HL-60 (cell line): ENCODE measurements at regions not wholly inside any gene's neighbourhood (a gene's known extent, or its start where the extent isn't known, plus 50 kb on each side); places are given as distances from the start of the nearest gene placed in this dataset.

Source experiments
- DNase-seq, 2 experiments: peaks; one replicate each; pipeline ENCODE4 v3.0.0-alpha.2; 2010 to 2020; ENCODE audit warnings: low read depth in 1 of 2, low spot score in 1 of 2
- H3K27ac ChIP-seq: fragments of 250-450 bp; sonication (Bioruptor Pico); replicated peaks from 2 replicates; pipeline ENCODE4 v1.5.1; 2020; ENCODE audit warnings: mild to moderate bottlenecking, moderate library complexity
- H3K27me3 ChIP-seq: fragments of 250-450 bp; sonication (Bioruptor Pico); 2 replicates; pipeline ENCODE4 v1.5.1; 2021; ENCODE audit warnings: mild to moderate bottlenecking, moderate library complexity; ENCODE audit not compliant: insufficient read depth, poor library complexity, severe bottlenecking
- H3K4me3 ChIP-seq: replicated peaks from 2 replicates; pipeline ENCODE4 v1.5.1; 2011; ENCODE audit warnings: mild to moderate bottlenecking, control low read depth, low read length; ENCODE audit not compliant: insufficient read depth
- GABPA ChIP-seq: IDR thresholded peaks from 2 replicates; pipeline ENCODE4 v1.6.1; 2012; ENCODE audit warnings: low read depth
- POLR2AphosphoS5 ChIP-seq: IDR thresholded peaks from 2 replicates; pipeline ENCODE4 v1.6.1; 2012; ENCODE audit warnings: low read depth
- REST ChIP-seq: IDR thresholded peaks from 2 replicates; pipeline ENCODE4 v1.6.1; 2012; ENCODE audit warnings: low read depth; ENCODE audit not compliant: insufficient replicate concordance
- SPI1 ChIP-seq: IDR thresholded peaks from 2 replicates; pipeline ENCODE4 v1.6.1; 2012; ENCODE audit warnings: low read depth, mild to moderate bottlenecking, borderline replicate concordance
- TF ChIP-seq, protein P1 (sequence below): IDR thresholded peaks from one replicate; pipeline ENCODE4 v1.5.1; 2011; ENCODE audit warnings: low read length, control low read depth, inconsistent platforms; ENCODE audit not compliant: insufficient read depth

DNA sequence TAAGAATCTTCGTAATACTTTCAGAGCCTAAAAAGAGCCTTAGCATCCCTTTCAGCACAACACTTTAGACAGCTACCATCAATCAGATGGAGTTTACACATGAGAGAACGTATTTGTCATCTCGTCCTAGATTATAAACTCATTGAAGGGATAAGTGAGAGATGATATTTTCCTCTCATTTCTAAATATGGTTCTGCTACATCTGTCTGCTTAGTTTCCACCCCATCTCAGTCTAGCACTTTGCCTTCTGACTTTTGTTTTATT is 208.4 kb upstream of the CD180 start:
- H3K4me3 ChIP-seq, result no peak overlapping the region
- TF ChIP-seq REST, result no peak
- TF ChIP-seq GABPA, result no peak
- TF ChIP-seq SPI1, result no peak
- no peak for TF ChIP-seq POLR2AphosphoS5
- TF ChIP-seq, protein P1, sequence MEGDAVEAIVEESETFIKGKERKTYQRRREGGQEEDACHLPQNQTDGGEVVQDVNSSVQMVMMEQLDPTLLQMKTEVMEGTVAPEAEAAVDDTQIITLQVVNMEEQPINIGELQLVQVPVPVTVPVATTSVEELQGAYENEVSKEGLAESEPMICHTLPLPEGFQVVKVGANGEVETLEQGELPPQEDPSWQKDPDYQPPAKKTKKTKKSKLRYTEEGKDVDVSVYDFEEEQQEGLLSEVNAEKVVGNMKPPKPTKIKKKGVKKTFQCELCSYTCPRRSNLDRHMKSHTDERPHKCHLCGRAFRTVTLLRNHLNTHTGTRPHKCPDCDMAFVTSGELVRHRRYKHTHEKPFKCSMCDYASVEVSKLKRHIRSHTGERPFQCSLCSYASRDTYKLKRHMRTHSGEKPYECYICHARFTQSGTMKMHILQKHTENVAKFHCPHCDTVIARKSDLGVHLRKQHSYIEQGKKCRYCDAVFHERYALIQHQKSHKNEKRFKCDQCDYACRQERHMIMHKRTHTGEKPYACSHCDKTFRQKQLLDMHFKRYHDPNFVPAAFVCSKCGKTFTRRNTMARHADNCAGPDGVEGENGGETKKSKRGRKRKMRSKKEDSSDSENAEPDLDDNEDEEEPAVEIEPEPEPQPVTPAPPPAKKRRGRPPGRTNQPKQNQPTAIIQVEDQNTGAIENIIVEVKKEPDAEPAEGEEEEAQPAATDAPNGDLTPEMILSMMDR, result no peak
- no peak overlapping the region for H3K27ac ChIP-seq
- no peaks in the 10 kb centered on the region for H3K27me3 ChIP-seq
- no peak for DNase-seq

- TF ChIP-seq GABPA, result no peak
- no peak for TF ChIP-seq POLR2AphosphoS5
- TF ChIP-seq SPI1, result no peak
- TF ChIP-seq REST, result no peak
- TF ChIP-seq, protein P1, result no peak
- no peak overlapping the region for H3K27ac ChIP-seq
- no peak for DNase-seq
These were observed 207.9 kb upstream of the CD180 start for GRCh38 chr5:67404256-67405100.

DNA sequence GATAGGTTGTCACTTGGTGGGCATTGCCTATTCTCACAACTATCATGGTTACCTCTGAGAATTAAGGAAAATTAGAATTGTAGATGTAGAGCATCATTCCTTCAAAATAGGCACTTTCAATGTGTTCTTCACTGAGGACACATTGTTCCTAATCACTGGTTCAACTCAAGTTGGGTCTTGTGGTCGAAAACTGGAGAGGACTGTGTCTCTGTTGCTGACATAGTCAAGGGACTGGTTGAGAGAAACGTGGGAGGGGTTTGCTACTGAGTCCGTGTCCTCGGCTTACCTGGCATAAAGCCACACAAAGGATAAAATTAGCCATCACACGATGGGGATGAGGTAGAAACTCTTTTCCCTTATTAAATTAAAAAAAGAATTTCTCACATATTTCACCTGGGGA is 205.9 kb upstream of the CD180 start:
- TF ChIP-seq, protein P1, result no peak
- no peak for TF ChIP-seq REST
- no peak for TF ChIP-seq GABPA
- no peak for TF ChIP-seq SPI1
- no peak for TF ChIP-seq POLR2AphosphoS5
- no peak overlapping the region for H3K27ac ChIP-seq
- H3K27me3 ChIP-seq, result no peaks in the 10 kb centered on the region
- no peak overlapping the region for H3K4me3 ChIP-seq
- no peak for DNase-seq

More at GRCh38 chr5:67404256-67405100, 207.9 kb upstream of the CD180 start:
- Histone ChIP-seq H3K27me3 (no peaks in the 10 kb centered on the region), H3K4me3 (no peak overlapping the region)
